WTC11 (cell line): ENCODE measurements at regions not wholly inside any gene's neighbourhood (a gene's known extent, or its start where the extent isn't known, plus 50 kb on each side); places are given as distances from the start of the nearest gene placed in this dataset.

Source experiments
- ATAC-seq: fragments of 200-7000 bp; cut with Tn5 transposase; 2 replicates; pipeline ENCODE4 v1.10.0; 2021; ENCODE audit warnings: mild to moderate bottlenecking, moderate library complexity
- CTCF ChIA-PET: fragments of 300-600 bp; sonication (Branson Sonifier 250); formaldehyde crosslinking; loops from one replicate; lab custom pipeline; 2021; ENCODE audit warnings: antibody characterized with exemption; lab: Charles Lee
- POLR2A ChIA-PET: fragments of 350-600 bp; sonication (Branson Sonifier 250); formaldehyde crosslinking; loops from one replicate; lab custom pipeline; 2021; ENCODE audit warnings: antibody characterized with exemption; lab: Charles Lee
- DNase-seq: peaks from one replicate; pipeline ENCODE4 v3.0.0; 2021; ENCODE audit warnings: low spot score
- H3K27ac Mint-ChIP-seq: 2 replicates; pipeline ENCODE4 v1.8.0; 2021; ENCODE audit warnings: mixed read lengths
- H3K27me3 Mint-ChIP-seq: 2 replicates; pipeline ENCODE4 v1.8.0; 2021; ENCODE audit warnings: low read depth, mild to moderate bottlenecking, moderate library complexity, mixed read lengths
- H3K36me3 Mint-ChIP-seq: 2 replicates; pipeline ENCODE4 v1.8.0; 2021; ENCODE audit warnings: mixed read lengths
- H3K4me1 Mint-ChIP-seq: 2 replicates; pipeline ENCODE4 v1.8.0; 2022; ENCODE audit warnings: mixed read lengths
- H3K4me3 Mint-ChIP-seq: 2 replicates; pipeline ENCODE4 v1.8.0; 2021; ENCODE audit warnings: mild to moderate bottlenecking, moderate library complexity, mixed read lengths
- H3K9me3 Mint-ChIP-seq: 2 replicates; pipeline ENCODE4 v1.8.0; 2021; ENCODE audit warnings: mixed read lengths
- ATF1 ChIP-seq: sonication (generic); formaldehyde crosslinking; IDR thresholded peaks from 2 replicates; pipeline ENCODE4 v1.8.1; 2023; ENCODE audit warnings: mild to moderate bottlenecking, moderate library complexity, missing genetic modification reagents
- FOXJ3 ChIP-seq: sonication (generic); formaldehyde crosslinking; IDR thresholded peaks from 2 replicates; pipeline ENCODE4 v1.9.0; 2021; ENCODE audit warnings: missing genetic modification reagents, mild to moderate bottlenecking, borderline replicate concordance
- JAZF1 ChIP-seq: fragments of 250-450 bp; sonication (Bioruptor Pico); IDR thresholded peaks from 2 replicates; pipeline ENCODE4 v1.9.0; 2021; ENCODE audit warnings: moderate library complexity, mild to moderate bottlenecking, inconsistent platforms
- JUN ChIP-seq: sonication (generic); formaldehyde crosslinking; IDR thresholded peaks from 2 replicates; pipeline ENCODE4 v1.8.0; 2023; ENCODE audit warnings: mild to moderate bottlenecking, missing genetic modification reagents
- MYBL2 ChIP-seq: sonication (generic); formaldehyde crosslinking; IDR thresholded peaks from 2 replicates; pipeline ENCODE4 v1.8.1; 2023; ENCODE audit warnings: mild to moderate bottlenecking, moderate library complexity, missing genetic modification reagents
- NFE2L1 ChIP-seq: sonication (generic); formaldehyde crosslinking; IDR thresholded peaks from 2 replicates; pipeline ENCODE4 v1.8.1; 2023; ENCODE audit warnings: missing genetic modification reagents
- NR1H2 ChIP-seq: sonication (generic); formaldehyde crosslinking; IDR thresholded peaks from 2 replicates; pipeline ENCODE4 v1.9.0; 2021; ENCODE audit warnings: mild to moderate bottlenecking, moderate library complexity, missing genetic modification reagents
- OVOL2 ChIP-seq: fragments of 250-450 bp; sonication (Bioruptor Pico); IDR thresholded peaks from 2 replicates; pipeline ENCODE4 v1.9.0; 2021; ENCODE audit warnings: mild to moderate bottlenecking, borderline replicate concordance
- PRRX2 ChIP-seq: fragments of 250-450 bp; sonication (Bioruptor Pico); IDR thresholded peaks from 2 replicates; pipeline ENCODE4 v1.8.0; 2021; ENCODE audit warnings: mild to moderate bottlenecking
- SMAD3 ChIP-seq: sonication (generic); formaldehyde crosslinking; IDR thresholded peaks from 2 replicates; pipeline ENCODE4 v1.8.0; 2022; ENCODE audit warnings: missing genetic modification reagents, mild to moderate bottlenecking, borderline replicate concordance
- TEAD4 ChIP-seq: sonication (generic); formaldehyde crosslinking; IDR thresholded peaks from 2 replicates; pipeline ENCODE4 v1.8.0; 2022; ENCODE audit warnings: mild to moderate bottlenecking, missing genetic modification reagents
- ZNF232 ChIP-seq: sonication (generic); formaldehyde crosslinking; IDR thresholded peaks from 2 replicates; pipeline ENCODE4 v1.8.0; 2022; ENCODE audit warnings: mild to moderate bottlenecking, missing genetic modification reagents
- ZNF671 ChIP-seq: fragments of 250-450 bp; sonication (Bioruptor Pico); IDR thresholded peaks from 2 replicates; pipeline ENCODE4 v1.8.0; 2021; ENCODE audit warnings: mild to moderate bottlenecking
- TF ChIP-seq, protein P1 (sequence below): sonication (generic); formaldehyde crosslinking; IDR thresholded peaks from 2 replicates; pipeline ENCODE4 v1.8.1; 2022; ENCODE audit warnings: missing genetic modification reagents, borderline replicate concordance
- TF ChIP-seq, protein P2 (sequence below): sonication (generic); formaldehyde crosslinking; conservative IDR thresholded peaks from 2 replicates; pipeline ENCODE4 v1.8.1; 2022; ENCODE audit warnings: mild to moderate bottlenecking, missing genetic modification reagents
- TF ChIP-seq, protein P3 (sequence below): sonication (generic); formaldehyde crosslinking; IDR thresholded peaks from 2 replicates; pipeline ENCODE4 v1.8.0; 2022; ENCODE audit warnings: mild to moderate bottlenecking, missing genetic modification reagents
- TF ChIP-seq, protein P4 (sequence below): sonication (generic); formaldehyde crosslinking; conservative IDR thresholded peaks from 2 replicates; pipeline ENCODE4 v1.8.1; 2023; ENCODE audit warnings: mild to moderate bottlenecking, low read depth, missing genetic modification reagents, moderate library complexity
- TF ChIP-seq, protein P5 (sequence below): sonication (generic); formaldehyde crosslinking; IDR thresholded peaks from 2 replicates; pipeline ENCODE4 v1.8.1; 2022; ENCODE audit warnings: low read depth, missing genetic modification reagents, borderline replicate concordance
- TF ChIP-seq, protein P6 (sequence below): sonication (generic); formaldehyde crosslinking; IDR thresholded peaks from 2 replicates; pipeline ENCODE4 v1.8.1; 2022; ENCODE audit warnings: mild to moderate bottlenecking, moderate library complexity, missing genetic modification reagents
- TF ChIP-seq, protein P7 (sequence below): fragments of 250-450 bp; sonication (Bioruptor Pico); IDR thresholded peaks from 2 replicates; pipeline ENCODE4 v1.9.0; 2021; ENCODE audit warnings: mild to moderate bottlenecking

DNA sequence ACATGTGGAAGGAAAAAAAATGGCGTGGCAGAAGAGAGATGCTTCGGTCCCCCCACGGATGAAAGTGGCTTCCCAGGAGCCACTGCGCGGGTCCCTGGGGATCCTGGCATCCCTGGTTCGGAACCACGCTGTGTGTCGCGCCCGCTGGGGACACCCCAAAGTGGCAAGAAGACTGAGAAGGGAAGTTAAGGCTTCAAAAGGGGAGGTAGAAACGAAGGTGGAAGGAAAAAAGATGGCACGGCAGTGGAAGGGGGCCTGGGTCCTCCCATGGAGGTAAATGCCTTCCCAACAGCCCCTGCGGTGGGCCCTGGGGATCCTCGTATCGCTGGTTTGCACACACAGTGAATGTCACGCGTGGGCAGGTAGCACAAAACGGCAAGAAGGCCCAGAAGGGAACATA, 281.7 kb downstream of the ALG10 start (continued):
- TF ChIP-seq SMAD3, result no peak
- TF ChIP-seq TEAD4 (CRISPR knock-in tag), result no peak
- TF ChIP-seq, protein P1, sequence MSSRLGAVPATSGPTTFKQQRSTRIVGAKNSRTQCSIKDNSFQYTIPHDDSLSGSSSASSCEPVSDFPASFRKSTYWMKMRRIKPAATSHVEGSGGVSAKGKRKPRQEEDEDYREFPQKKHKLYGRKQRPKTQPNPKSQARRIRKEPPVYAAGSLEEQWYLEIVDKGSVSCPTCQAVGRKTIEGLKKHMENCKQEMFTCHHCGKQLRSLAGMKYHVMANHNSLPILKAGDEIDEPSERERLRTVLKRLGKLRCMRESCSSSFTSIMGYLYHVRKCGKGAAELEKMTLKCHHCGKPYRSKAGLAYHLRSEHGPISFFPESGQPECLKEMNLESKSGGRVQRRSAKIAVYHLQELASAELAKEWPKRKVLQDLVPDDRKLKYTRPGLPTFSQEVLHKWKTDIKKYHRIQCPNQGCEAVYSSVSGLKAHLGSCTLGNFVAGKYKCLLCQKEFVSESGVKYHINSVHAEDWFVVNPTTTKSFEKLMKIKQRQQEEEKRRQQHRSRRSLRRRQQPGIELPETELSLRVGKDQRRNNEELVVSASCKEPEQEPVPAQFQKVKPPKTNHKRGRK (CRISPR knock-in tag), result no peak
- no peak for TF ChIP-seq ZNF232 (CRISPR knock-in tag)

DNA sequence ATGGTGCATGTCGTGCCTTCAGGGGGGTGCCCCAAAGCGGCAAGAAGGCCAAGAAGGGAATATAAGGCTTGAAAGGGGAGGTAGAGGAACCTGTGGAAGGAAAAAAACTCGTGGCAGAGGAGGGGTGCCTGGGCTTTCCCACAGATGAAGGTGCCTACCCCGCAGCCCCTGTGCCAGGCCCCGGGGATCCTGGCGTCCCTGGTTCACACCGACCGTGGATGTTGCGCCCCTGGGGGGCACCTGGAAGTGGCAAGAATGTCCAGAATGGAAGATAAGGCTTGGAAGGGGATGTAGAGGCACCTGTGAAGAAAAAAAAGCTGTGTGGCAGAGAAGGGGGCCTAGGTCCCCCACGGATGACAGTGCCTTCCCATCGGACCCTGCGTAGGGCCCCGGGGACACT, 282.2 kb downstream of the ALG10 start:
- ChIA-PET POLR2A (no interaction called here), CTCF (no interaction called here)
- Mint-ChIP-seq H3K27me3 (peaks cover 37% of the 10 kb centered on the region), H3K36me3 (peaks cover 95% of the 10 kb centered on the region), H3K27ac (no peak overlapping the region), H3K4me3 (no peak overlapping the region), H3K4me1 (no peaks in the 10 kb centered on the region), H3K9me3 (peaks cover 97% of the 10 kb centered on the region)
- DNase-seq (no peak), ATAC-seq (no peak)
- no peak for TF ChIP-seq ATF1 (CRISPR knock-in tag)
- TF ChIP-seq, protein P2, sequence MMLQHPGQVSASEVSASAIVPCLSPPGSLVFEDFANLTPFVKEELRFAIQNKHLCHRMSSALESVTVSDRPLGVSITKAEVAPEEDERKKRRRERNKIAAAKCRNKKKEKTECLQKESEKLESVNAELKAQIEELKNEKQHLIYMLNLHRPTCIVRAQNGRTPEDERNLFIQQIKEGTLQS (CRISPR knock-in tag), result no peak
- no peak for TF ChIP-seq NFE2L1
- TF ChIP-seq, protein P3, sequence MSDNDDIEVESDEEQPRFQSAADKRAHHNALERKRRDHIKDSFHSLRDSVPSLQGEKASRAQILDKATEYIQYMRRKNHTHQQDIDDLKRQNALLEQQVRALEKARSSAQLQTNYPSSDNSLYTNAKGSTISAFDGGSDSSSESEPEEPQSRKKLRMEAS, result no peak
- TF ChIP-seq, protein P4, sequence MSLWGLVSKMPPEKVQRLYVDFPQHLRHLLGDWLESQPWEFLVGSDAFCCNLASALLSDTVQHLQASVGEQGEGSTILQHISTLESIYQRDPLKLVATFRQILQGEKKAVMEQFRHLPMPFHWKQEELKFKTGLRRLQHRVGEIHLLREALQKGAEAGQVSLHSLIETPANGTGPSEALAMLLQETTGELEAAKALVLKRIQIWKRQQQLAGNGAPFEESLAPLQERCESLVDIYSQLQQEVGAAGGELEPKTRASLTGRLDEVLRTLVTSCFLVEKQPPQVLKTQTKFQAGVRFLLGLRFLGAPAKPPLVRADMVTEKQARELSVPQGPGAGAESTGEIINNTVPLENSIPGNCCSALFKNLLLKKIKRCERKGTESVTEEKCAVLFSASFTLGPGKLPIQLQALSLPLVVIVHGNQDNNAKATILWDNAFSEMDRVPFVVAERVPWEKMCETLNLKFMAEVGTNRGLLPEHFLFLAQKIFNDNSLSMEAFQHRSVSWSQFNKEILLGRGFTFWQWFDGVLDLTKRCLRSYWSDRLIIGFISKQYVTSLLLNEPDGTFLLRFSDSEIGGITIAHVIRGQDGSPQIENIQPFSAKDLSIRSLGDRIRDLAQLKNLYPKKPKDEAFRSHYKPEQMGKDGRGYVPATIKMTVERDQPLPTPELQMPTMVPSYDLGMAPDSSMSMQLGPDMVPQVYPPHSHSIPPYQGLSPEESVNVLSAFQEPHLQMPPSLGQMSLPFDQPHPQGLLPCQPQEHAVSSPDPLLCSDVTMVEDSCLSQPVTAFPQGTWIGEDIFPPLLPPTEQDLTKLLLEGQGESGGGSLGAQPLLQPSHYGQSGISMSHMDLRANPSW, result no peak

DNA sequence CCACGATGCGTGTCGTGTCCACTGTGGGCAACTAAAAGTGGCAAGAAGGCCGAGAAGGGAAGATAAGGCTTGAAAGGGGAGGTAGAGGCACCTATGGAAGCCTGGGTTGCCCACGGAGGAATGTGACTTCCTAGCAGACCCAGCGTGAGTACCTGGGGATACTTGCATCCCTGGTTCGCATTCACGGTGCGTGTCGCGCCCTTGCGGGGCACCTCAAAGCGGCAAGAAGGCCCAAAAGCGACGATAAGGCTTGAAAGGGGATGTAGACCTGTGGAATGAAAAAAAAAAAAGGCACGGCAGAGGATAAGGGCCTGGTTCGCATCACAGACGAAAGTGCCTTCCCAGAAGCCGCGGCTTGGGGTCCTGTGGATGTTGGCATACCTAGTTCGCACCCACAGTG, 282.9 kb downstream of the ALG10 start:
- ATAC-seq (no peak), DNase-seq (no peak)
- Mint-ChIP-seq H3K27me3 (peaks cover 33% of the 10 kb centered on the region), H3K9me3 (peaks cover 92% of the 10 kb centered on the region), H3K4me1 (no peaks in the 10 kb centered on the region), H3K27ac (no peak overlapping the region), H3K4me3 (no peak overlapping the region), H3K36me3 (peaks cover 89% of the 10 kb centered on the region)
- ChIA-PET POLR2A (no interaction called here), CTCF (no interaction called here)
- TF ChIP-seq OVOL2 (no peak), ATF1 (CRISPR knock-in tag) (no peak), FOXJ3 (CRISPR knock-in tag) (no peak), JAZF1 (no peak), JUN (CRISPR knock-in tag) (no peak), PRRX2 (CRISPR knock-in tag) (no peak), NR1H2 (no peak), MYBL2 (CRISPR knock-in tag) (no peak), ZNF671 (no peak)
- TF ChIP-seq, protein P2 (CRISPR knock-in tag), result no peak
- TF ChIP-seq, protein P4, result no peak
- TF ChIP-seq, protein P5, sequence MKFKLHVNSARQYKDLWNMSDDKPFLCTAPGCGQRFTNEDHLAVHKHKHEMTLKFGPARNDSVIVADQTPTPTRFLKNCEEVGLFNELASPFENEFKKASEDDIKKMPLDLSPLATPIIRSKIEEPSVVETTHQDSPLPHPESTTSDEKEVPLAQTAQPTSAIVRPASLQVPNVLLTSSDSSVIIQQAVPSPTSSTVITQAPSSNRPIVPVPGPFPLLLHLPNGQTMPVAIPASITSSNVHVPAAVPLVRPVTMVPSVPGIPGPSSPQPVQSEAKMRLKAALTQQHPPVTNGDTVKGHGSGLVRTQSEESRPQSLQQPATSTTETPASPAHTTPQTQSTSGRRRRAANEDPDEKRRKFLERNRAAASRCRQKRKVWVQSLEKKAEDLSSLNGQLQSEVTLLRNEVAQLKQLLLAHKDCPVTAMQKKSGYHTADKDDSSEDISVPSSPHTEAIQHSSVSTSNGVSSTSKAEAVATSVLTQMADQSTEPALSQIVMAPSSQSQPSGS (CRISPR knock-in tag), result no peak
- TF ChIP-seq, protein P6, sequence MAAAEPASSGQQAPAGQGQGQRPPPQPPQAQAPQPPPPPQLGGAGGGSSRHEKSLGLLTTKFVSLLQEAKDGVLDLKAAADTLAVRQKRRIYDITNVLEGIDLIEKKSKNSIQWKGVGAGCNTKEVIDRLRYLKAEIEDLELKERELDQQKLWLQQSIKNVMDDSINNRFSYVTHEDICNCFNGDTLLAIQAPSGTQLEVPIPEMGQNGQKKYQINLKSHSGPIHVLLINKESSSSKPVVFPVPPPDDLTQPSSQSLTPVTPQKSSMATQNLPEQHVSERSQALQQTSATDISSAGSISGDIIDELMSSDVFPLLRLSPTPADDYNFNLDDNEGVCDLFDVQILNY (CRISPR knock-in tag), result no peak
- TF ChIP-seq, protein P7, sequence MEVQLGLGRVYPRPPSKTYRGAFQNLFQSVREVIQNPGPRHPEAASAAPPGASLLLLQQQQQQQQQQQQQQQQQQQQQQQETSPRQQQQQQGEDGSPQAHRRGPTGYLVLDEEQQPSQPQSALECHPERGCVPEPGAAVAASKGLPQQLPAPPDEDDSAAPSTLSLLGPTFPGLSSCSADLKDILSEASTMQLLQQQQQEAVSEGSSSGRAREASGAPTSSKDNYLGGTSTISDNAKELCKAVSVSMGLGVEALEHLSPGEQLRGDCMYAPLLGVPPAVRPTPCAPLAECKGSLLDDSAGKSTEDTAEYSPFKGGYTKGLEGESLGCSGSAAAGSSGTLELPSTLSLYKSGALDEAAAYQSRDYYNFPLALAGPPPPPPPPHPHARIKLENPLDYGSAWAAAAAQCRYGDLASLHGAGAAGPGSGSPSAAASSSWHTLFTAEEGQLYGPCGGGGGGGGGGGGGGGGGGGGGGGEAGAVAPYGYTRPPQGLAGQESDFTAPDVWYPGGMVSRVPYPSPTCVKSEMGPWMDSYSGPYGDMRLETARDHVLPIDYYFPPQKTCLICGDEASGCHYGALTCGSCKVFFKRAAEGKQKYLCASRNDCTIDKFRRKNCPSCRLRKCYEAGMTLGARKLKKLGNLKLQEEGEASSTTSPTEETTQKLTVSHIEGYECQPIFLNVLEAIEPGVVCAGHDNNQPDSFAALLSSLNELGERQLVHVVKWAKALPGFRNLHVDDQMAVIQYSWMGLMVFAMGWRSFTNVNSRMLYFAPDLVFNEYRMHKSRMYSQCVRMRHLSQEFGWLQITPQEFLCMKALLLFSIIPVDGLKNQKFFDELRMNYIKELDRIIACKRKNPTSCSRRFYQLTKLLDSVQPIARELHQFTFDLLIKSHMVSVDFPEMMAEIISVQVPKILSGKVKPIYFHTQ (CRISPR knock-in tag), result no peak
